WTC11 (cell line): ENCODE measurements at regions not wholly inside any gene's neighbourhood (a gene's known extent, or its start where the extent isn't known, plus 50 kb on each side); places are given as distances from the start of the nearest gene placed in this dataset.

Experiments
- ATAC-seq: fragments of 200-7000 bp; cut with Tn5 transposase; 2 replicates; pipeline ENCODE4 v1.10.0; 2021; ENCODE audit warnings: mild to moderate bottlenecking, moderate library complexity
- CTCF ChIA-PET: fragments of 300-600 bp; sonication (Branson Sonifier 250); formaldehyde crosslinking; loops from one replicate; lab custom pipeline; 2021; ENCODE audit warnings: antibody characterized with exemption; lab: Charles Lee
- POLR2A ChIA-PET: fragments of 350-600 bp; sonication (Branson Sonifier 250); formaldehyde crosslinking; loops from one replicate; lab custom pipeline; 2021; ENCODE audit warnings: antibody characterized with exemption; lab: Charles Lee
- DNase-seq: peaks from one replicate; pipeline ENCODE4 v3.0.0; 2021; ENCODE audit warnings: low spot score
- H3K27ac Mint-ChIP-seq: 2 replicates; pipeline ENCODE4 v1.8.0; 2021; ENCODE audit warnings: mixed read lengths
- H3K27me3 Mint-ChIP-seq: 2 replicates; pipeline ENCODE4 v1.8.0; 2021; ENCODE audit warnings: low read depth, mild to moderate bottlenecking, moderate library complexity, mixed read lengths
- H3K36me3 Mint-ChIP-seq: 2 replicates; pipeline ENCODE4 v1.8.0; 2021; ENCODE audit warnings: mixed read lengths
- H3K4me1 Mint-ChIP-seq: 2 replicates; pipeline ENCODE4 v1.8.0; 2022; ENCODE audit warnings: mixed read lengths
- H3K4me3 Mint-ChIP-seq: 2 replicates; pipeline ENCODE4 v1.8.0; 2021; ENCODE audit warnings: mild to moderate bottlenecking, moderate library complexity, mixed read lengths
- H3K9me3 Mint-ChIP-seq: 2 replicates; pipeline ENCODE4 v1.8.0; 2021; ENCODE audit warnings: mixed read lengths
- ELF4 ChIP-seq: sonication (generic); formaldehyde crosslinking; IDR thresholded peaks from 2 replicates; pipeline ENCODE4 v1.8.1; 2022; ENCODE audit warnings: low read depth, mild to moderate bottlenecking, moderate library complexity, missing genetic modification reagents
- FOXP1 ChIP-seq: sonication (generic); formaldehyde crosslinking; IDR thresholded peaks from 2 replicates; pipeline ENCODE4 v1.8.0; 2022; ENCODE audit warnings: missing genetic modification reagents, mild to moderate bottlenecking, moderate library complexity, borderline replicate concordance
- GRHL2 ChIP-seq: fragments of 250-450 bp; sonication (Bioruptor Pico); IDR thresholded peaks from 2 replicates; pipeline ENCODE4 v1.8.0; 2022; ENCODE audit warnings: mild to moderate bottlenecking, moderate library complexity; ENCODE audit not compliant: insufficient replicate concordance, severe bottlenecking
- HMGA2 ChIP-seq: fragments of 250-450 bp; sonication (Bioruptor Pico); IDR thresholded peaks from 2 replicates; pipeline ENCODE4 v1.4.0; 2021; ENCODE audit warnings: mild to moderate bottlenecking, moderate library complexity
- JUN ChIP-seq: sonication (generic); formaldehyde crosslinking; IDR thresholded peaks from 2 replicates; pipeline ENCODE4 v1.8.0; 2023; ENCODE audit warnings: mild to moderate bottlenecking, missing genetic modification reagents
- KAT7 ChIP-seq: sonication (generic); formaldehyde crosslinking; IDR thresholded peaks from 2 replicates; pipeline ENCODE4 v1.8.1; 2023; ENCODE audit warnings: missing genetic modification reagents, mild to moderate bottlenecking, borderline replicate concordance
- MXD4 ChIP-seq: fragments of 250-450 bp; sonication (Bioruptor Pico); IDR thresholded peaks from 2 replicates; pipeline ENCODE4 v1.8.0; 2021; ENCODE audit warnings: mild to moderate bottlenecking, moderate library complexity, borderline replicate concordance
- NR3C1 ChIP-seq: sonication (generic); formaldehyde crosslinking; conservative IDR thresholded peaks from 2 replicates; pipeline ENCODE4 v1.8.1; 2023; ENCODE audit warnings: low read depth, mild to moderate bottlenecking, missing genetic modification reagents
- OVOL2 ChIP-seq: fragments of 250-450 bp; sonication (Bioruptor Pico); IDR thresholded peaks from 2 replicates; pipeline ENCODE4 v1.9.0; 2021; ENCODE audit warnings: mild to moderate bottlenecking, borderline replicate concordance
- PRDM15 ChIP-seq: sonication (generic); formaldehyde crosslinking; IDR thresholded peaks from 2 replicates; pipeline ENCODE4 v1.8.0; 2022; ENCODE audit warnings: missing genetic modification reagents
- PRRX2 ChIP-seq: fragments of 250-450 bp; sonication (Bioruptor Pico); IDR thresholded peaks from 2 replicates; pipeline ENCODE4 v1.8.0; 2021; ENCODE audit warnings: mild to moderate bottlenecking
- SOX15 ChIP-seq: fragments of 250-450 bp; sonication (Bioruptor Pico); IDR thresholded peaks from 2 replicates; pipeline ENCODE4 v1.9.0; 2021; ENCODE audit warnings: mild to moderate bottlenecking
- TCF7 ChIP-seq: sonication (generic); formaldehyde crosslinking; IDR thresholded peaks from 2 replicates; pipeline ENCODE4 v1.8.0; 2022; ENCODE audit warnings: mild to moderate bottlenecking, low read depth, missing genetic modification reagents, moderate library complexity
- ZMAT4 ChIP-seq: fragments of 250-450 bp; sonication (Bioruptor Pico); IDR thresholded peaks from 2 replicates; pipeline ENCODE4 v1.9.0; 2021; ENCODE audit warnings: mild to moderate bottlenecking
- ZNF396 ChIP-seq: fragments of 250-450 bp; sonication (Bioruptor Pico); IDR thresholded peaks from 2 replicates; pipeline ENCODE4 v1.8.0; 2021; ENCODE audit warnings: mild to moderate bottlenecking, moderate library complexity, borderline replicate concordance
- ZNF671 ChIP-seq: fragments of 250-450 bp; sonication (Bioruptor Pico); IDR thresholded peaks from 2 replicates; pipeline ENCODE4 v1.8.0; 2021; ENCODE audit warnings: mild to moderate bottlenecking
- ZSCAN18 ChIP-seq: fragments of 250-450 bp; sonication (Bioruptor Pico); IDR thresholded peaks from 2 replicates; pipeline ENCODE4 v2.1.2; 2022; ENCODE audit warnings: mild to moderate bottlenecking, moderate library complexity
- TF ChIP-seq, protein P1 (sequence below): sonication (generic); formaldehyde crosslinking; IDR thresholded peaks from 2 replicates; pipeline ENCODE4 v1.8.1; 2022; ENCODE audit warnings: mild to moderate bottlenecking, missing genetic modification reagents, moderate library complexity, borderline replicate concordance
- TF ChIP-seq, protein P2 (sequence below): fragments of 250-450 bp; sonication (Bioruptor Pico); IDR thresholded peaks from 2 replicates; pipeline ENCODE4 v1.9.0; 2021; ENCODE audit warnings: mild to moderate bottlenecking, borderline replicate concordance
- TF ChIP-seq, protein P3 (sequence below): sonication (generic); formaldehyde crosslinking; IDR thresholded peaks from 2 replicates; pipeline ENCODE4 v1.8.1; 2023; ENCODE audit warnings: mild to moderate bottlenecking, missing genetic modification reagents, moderate library complexity
- TF ChIP-seq, protein P4 (sequence below): fragments of 250-450 bp; sonication (Bioruptor Pico); IDR thresholded peaks from 2 replicates; pipeline ENCODE4 v1.9.0; 2021; ENCODE audit warnings: moderate library complexity, mild to moderate bottlenecking, inconsistent platforms, borderline replicate concordance
- TF ChIP-seq, protein P5 (sequence below): sonication (generic); formaldehyde crosslinking; conservative IDR thresholded peaks from 2 replicates; pipeline ENCODE4 v1.8.1; 2022; ENCODE audit warnings: mild to moderate bottlenecking, missing genetic modification reagents

DNA sequence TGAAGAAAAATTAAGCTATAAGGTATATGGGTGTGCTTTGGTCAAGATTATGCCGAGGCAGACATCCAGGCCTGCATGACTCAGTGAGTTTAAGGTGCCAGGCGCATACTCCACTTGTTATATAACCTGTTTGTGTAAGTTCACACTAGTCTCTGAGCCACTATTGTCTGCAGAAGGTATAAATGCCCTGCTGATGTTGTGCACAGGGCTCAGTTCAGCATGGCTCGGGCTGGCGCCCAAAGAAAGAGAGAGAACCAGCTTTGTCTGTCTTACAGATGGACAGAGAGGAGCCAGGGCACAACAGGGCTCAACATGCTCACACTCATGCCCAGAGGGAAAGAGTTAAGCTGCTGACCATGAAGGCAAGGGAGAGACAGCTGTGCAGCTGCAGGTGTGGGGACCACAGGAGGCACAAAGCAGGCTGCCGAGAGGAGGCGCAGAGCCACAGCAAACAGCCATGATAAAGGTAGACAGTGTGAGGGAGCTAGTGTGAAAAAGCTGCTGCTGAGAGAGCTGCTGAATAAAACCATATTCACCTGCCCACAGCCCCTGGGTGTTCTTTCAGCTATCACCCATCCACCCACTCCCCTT lies 1587.6 kb upstream of the C9orf72 start:
- ChIA-PET POLR2A (no interaction called here), CTCF (interaction anchor here (1.2 kb wide), 1 partner anchor 527 kb away, joined by 4 read pairs; no protein-coding TSS in a partner anchor)
- H3K4me1 Mint-ChIP-seq: peaks cover 14% of the 10 kb centered on the region
- TF ChIP-seq, protein P1, sequence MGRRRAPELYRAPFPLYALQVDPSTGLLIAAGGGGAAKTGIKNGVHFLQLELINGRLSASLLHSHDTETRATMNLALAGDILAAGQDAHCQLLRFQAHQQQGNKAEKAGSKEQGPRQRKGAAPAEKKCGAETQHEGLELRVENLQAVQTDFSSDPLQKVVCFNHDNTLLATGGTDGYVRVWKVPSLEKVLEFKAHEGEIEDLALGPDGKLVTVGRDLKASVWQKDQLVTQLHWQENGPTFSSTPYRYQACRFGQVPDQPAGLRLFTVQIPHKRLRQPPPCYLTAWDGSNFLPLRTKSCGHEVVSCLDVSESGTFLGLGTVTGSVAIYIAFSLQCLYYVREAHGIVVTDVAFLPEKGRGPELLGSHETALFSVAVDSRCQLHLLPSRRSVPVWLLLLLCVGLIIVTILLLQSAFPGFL: no peak
- TF ChIP-seq, protein P2, sequence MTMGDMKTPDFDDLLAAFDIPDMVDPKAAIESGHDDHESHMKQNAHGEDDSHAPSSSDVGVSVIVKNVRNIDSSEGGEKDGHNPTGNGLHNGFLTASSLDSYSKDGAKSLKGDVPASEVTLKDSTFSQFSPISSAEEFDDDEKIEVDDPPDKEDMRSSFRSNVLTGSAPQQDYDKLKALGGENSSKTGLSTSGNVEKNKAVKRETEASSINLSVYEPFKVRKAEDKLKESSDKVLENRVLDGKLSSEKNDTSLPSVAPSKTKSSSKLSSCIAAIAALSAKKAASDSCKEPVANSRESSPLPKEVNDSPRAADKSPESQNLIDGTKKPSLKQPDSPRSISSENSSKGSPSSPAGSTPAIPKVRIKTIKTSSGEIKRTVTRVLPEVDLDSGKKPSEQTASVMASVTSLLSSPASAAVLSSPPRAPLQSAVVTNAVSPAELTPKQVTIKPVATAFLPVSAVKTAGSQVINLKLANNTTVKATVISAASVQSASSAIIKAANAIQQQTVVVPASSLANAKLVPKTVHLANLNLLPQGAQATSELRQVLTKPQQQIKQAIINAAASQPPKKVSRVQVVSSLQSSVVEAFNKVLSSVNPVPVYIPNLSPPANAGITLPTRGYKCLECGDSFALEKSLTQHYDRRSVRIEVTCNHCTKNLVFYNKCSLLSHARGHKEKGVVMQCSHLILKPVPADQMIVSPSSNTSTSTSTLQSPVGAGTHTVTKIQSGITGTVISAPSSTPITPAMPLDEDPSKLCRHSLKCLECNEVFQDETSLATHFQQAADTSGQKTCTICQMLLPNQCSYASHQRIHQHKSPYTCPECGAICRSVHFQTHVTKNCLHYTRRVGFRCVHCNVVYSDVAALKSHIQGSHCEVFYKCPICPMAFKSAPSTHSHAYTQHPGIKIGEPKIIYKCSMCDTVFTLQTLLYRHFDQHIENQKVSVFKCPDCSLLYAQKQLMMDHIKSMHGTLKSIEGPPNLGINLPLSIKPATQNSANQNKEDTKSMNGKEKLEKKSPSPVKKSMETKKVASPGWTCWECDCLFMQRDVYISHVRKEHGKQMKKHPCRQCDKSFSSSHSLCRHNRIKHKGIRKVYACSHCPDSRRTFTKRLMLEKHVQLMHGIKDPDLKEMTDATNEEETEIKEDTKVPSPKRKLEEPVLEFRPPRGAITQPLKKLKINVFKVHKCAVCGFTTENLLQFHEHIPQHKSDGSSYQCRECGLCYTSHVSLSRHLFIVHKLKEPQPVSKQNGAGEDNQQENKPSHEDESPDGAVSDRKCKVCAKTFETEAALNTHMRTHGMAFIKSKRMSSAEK (CRISPR knock-in tag): no peak
- TF ChIP-seq ZSCAN18 (CRISPR knock-in tag) (no peak), FOXP1 (CRISPR knock-in tag) (no peak), OVOL2 (CRISPR knock-in tag) (no peak), PRRX2 (no peak), SOX15 (CRISPR knock-in tag) (no peak)
- TF ChIP-seq, protein P3, sequence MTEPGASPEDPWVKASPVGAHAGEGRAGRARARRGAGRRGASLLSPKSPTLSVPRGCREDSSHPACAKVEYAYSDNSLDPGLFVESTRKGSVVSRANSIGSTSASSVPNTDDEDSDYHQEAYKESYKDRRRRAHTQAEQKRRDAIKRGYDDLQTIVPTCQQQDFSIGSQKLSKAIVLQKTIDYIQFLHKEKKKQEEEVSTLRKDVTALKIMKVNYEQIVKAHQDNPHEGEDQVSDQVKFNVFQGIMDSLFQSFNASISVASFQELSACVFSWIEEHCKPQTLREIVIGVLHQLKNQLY (CRISPR knock-in tag): no peak
- H3K36me3 Mint-ChIP-seq: no peaks in the 10 kb centered on the region
- peak; percentile 22 for DNase-seq
- H3K27me3 Mint-ChIP-seq: no peaks in the 10 kb centered on the region
- H3K9me3 Mint-ChIP-seq: no peaks in the 10 kb centered on the region
- no peak overlapping the region for H3K4me3 Mint-ChIP-seq
- ATAC-seq: peak; percentile 80
- H3K27ac Mint-ChIP-seq: no peak overlapping the region; the same call in 1 of the 2 replicates

DNA sequence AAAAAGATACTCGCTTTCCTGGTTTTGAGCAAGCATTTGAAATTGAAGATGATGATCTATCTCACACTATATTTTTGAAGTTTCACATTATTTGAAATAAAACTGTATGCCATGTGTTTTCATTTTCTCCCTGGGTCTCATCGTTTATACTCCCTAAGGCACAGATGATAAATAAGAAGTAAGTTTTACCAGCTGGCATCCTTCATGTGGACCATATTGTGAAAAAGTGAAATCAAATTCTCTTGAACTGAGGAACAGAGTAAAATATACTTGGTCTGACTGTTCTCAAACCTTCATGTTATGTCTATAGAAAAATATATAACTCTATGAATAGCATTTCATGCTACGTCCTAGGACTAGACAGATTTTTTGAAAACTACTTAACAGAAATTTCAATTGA lies 1600.9 kb upstream of the C9orf72 start:
- H3K27me3 Mint-ChIP-seq: no peaks in the 10 kb centered on the region
- no peaks in the 10 kb centered on the region for H3K36me3 Mint-ChIP-seq
- no peak for ATAC-seq
- TF ChIP-seq MXD4 (CRISPR knock-in tag) (no peak), JUN (no peak), ZNF396 (CRISPR knock-in tag) (no peak), TCF7 (CRISPR knock-in tag) (no peak), ELF4 (no peak), HMGA2 (CRISPR knock-in tag) (no peak), GRHL2 (CRISPR knock-in tag) (no peak), PRDM15 (no peak), ZMAT4 (no peak), NR3C1 (CRISPR knock-in tag) (no peak), ZNF671 (CRISPR knock-in tag) (no peak), FOXP1 (CRISPR knock-in tag) (no peak), KAT7 (CRISPR knock-in tag) (no peak)
- TF ChIP-seq, protein P4, sequence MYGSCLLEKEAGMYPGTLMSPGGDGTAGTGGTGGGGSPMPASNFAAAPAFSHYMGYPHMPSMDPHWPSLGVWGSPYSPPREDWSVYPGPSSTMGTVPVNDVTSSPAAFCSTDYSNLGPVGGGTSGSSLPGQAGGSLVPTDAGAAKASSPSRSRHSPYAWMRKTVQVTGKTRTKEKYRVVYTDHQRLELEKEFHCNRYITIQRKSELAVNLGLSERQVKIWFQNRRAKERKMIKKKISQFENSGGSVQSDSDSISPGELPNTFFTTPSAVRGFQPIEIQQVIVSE (CRISPR knock-in tag): no peak
- TF ChIP-seq, protein P5, sequence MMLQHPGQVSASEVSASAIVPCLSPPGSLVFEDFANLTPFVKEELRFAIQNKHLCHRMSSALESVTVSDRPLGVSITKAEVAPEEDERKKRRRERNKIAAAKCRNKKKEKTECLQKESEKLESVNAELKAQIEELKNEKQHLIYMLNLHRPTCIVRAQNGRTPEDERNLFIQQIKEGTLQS (CRISPR knock-in tag): no peak

More for the DNA sequence above, 1600.9 kb upstream of the C9orf72 start:
- Mint-ChIP-seq H3K4me3 (no peak overlapping the region), H3K9me3 (peaks cover 5% of the 10 kb centered on the region), H3K27ac (no peak overlapping the region), H3K4me1 (peaks cover 12% of the 10 kb centered on the region; the same call in 1 of the 2 replicates)
- CTCF ChIA-PET: no interaction called here
- DNase-seq: no peak
- POLR2A ChIA-PET: no interaction called here
